ENCODE measurements at regions not wholly inside any gene's neighbourhood (a gene's known extent, or its start where the extent isn't known, plus 50 kb on each side); places are given as distances from the start of the nearest gene placed in this dataset.

DNA sequence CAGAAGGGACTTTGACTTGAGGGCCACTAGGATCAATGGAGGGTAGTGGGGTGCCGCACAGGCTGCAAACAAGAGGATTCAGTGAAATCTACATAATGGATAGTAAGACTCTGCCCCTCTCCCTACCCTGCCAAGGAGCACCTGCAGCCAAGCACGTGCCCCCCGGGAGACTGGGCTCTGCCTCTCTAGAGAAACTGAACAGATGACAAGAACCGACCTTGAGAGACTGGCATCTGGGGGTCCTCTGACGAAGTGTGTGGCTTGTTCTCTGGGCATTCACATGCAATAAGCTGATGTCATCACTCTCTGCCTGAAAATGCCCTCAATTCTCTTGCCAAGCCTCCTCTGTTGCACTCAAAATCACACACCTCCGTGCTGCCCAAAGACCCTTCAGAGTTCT lies 132.3 kb downstream of the FAM43A start:
- TF ChIP-seq POLR2AphosphoS5 (IDR thresholded peaks at IDR 0.05; ENCODE audit: low read depth, low read length) (no peak), POLR2A (IDR thresholded peaks at IDR 0.05; ENCODE audit: low read depth, low read length) (no peak), TAF1 (IDR thresholded peaks at IDR 0.05; ENCODE audit: borderline replicate concordance, low read depth, low read length) (no peak)
